HG03066 (cell line): ENCODE measurements at regions not wholly inside any gene's neighbourhood (a gene's known extent, or its start where the extent isn't known, plus 50 kb on each side); places are given as distances from the start of the nearest gene placed in this dataset.

Experiments used
- ATAC-seq: cut with Tn5 transposase; IDR thresholded peaks from one replicate; pipeline ENCODE4 v1.9.1; 2021; ENCODE audit warnings: low read depth; ENCODE audit not compliant: unreplicated experiment

DNA sequence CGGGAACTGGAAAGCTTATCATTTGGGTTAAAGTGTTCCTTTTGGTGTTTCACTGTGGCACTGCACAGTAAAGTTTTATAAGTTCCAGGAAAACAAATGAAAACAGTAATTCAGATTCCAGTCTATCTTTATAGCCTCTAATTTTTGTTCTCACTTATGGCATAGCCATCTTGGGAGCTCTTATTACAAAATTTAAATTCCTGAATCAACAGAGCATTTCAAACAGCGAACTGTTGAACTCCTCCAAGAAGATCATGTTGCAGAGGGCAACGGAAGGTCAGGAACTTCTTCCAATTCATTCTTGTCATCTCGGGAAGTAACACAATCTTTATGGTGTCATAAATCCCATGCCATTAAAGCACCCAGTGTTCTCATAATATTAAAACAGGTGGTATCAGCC lies 229.1 kb downstream of the KCNC2 start:
- ATAC-seq, result no peak

DNA sequence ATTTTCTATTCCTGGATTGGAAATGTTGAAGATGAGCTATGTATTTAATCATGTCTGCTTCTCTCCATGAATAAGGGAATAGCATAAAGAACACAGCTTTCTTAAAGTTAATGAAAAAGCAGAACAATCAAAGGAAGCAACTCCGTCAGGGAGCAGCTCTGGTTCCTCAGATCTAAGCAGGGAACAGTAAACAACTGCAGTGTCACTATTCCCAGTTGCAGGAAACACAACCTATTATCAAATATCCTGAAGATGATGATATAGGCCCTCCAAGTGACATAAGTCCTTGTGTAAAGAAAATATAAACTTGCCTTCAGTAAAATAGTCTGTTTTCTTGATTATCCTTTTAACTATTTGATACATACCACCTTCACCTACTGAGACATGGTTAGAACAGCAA lies 228.1 kb downstream of the KCNC2 start:
- no peak for ATAC-seq

DNA sequence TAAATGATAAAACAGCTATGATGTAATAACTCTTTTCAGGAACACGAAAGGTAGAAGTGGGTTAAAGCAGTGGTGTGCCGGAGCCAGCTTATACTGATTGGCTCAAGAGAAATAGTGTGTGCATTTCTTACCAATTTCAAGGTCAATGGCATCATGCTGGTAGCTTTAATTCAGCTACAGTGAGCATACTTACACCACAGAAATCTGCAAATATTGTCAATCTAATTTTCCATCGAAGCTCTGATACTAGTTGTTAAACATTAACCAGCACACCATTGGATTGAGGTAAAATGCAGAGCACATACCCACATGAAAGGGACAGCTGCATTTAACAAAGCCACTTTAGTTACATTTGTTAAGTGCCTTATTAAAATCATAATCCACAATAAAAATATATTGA lies 225.7 kb downstream of the KCNC2 start:
- ATAC-seq, result no peak

DNA sequence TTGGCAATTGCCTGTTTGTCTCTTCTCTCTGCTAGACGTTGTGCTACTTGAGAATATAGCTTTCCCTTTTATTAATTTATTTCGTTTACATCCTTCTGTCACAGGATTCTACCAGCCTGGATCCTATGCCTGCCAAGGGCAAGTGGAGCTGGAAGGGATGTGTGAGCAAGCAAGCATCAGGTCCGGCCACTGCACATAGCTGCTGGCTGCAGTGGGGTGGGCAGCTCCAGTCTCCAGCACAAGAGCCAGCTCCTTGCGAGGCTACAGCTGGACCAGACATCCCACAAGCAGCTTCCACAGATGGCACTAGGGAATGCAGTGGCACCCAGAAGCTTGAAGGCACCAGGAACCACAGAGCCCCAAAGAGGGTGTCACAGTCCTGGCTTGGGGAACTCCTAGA lies 225.0 kb downstream of the KCNC2 start:
- ATAC-seq, result no peak

DNA sequence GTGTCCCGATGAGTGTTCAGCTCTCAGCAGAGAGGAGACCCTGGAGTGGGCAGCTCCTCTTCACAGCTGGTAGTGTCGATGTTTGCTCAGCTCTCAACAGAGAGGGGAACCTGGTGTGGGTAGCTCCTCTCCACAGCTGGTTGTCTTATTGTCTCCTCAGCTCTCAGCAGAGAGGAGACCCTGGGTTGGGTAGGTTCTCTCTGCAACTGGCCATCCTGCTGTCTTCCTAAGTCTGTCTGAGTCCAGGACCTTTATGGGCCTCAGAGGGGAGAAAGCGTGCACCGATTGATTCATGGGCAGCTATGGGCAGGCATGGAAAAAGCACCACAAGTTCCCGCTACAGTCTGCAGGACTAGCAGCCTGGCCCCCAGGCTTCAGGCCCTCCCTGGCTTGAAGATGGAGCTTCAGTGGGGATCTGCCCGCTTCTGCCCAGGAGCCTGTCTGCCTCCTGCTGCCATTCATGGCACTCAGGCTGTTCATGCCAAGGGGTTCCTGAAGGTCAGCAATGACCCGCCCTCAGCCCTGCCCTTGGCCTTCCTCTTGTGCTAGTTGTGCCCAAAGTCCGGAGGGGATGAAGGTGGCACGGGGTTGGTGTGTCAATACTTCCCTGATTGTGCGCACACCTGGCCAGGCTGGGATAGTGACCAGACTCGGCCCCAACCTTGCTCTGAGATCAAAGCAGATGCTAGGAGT lies 224.2 kb downstream of the KCNC2 start:
- ATAC-seq, result no peak

DNA sequence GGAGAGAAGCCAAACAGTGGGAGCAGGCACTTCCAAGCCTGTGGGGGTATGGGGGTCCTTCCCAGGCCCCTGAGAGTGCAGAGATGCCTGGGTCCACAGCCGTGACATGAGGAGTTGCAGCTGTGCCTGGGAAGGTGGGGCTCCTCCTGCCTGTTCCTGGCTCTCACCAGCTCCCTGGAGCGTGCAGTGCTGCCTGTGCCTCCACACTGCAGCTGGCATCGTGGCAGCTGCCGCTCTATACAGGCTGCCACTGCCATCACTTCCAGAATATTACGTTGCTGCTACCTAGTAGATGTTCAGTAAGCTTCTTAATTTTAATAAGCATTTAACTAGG lies 223.7 kb downstream of the KCNC2 start:
- no peak for ATAC-seq

DNA sequence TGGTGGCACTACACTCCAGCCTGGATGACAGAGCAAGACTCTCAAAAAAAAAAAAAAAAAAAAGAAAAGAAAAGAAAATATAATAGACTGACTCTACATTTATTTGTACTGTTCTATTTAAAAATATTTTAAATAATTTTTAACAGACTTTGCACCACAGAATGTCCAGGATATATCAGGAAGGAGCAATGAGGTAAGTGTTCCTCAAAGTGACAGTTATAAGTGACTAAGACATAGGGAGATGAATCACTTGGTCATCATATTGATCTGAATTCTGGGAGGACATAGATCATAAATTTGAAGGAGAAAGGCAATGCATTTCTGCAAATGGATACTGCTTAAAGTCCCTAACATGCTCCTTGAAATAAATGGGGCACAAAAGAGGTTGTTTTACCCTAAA lies 221.5 kb downstream of the KCNC2 start:
- no peak for ATAC-seq
